Endothelial cell of umbilical vein (primary cell): ENCODE measurements at regions not wholly inside any gene's neighbourhood (a gene's known extent, or its start where the extent isn't known, plus 50 kb on each side); places are given as distances from the start of the nearest gene placed in this dataset.

ENCODE experiments used
- BruUV-seq: library from RNA; stranded (reverse); fragments of 400-500 nt; replicated peaks from 2 replicates; lab custom pipeline; 2021; lab: Mats Ljungman, UMichigan
- CTCF ChIA-PET: fragments of 300-600, 350-600 bp; sonication (Branson Sonifier 250); formaldehyde crosslinking; loops from one replicate; lab custom pipeline; 2021; ENCODE audit warnings: antibody characterized with exemption, inconsistent platforms; lab: Charles Lee
- POLR2A ChIA-PET: fragments of 300-600, 350-600 bp; sonication (Branson Sonifier 250); formaldehyde crosslinking; loops from one replicate; lab custom pipeline; 2021; ENCODE audit warnings: antibody characterized with exemption, inconsistent platforms; lab: Charles Lee
- DNase-seq: peaks from one replicate; pipeline ENCODE4 v3.0.0-alpha.2; 2011; ENCODE audit warnings: low read depth, low spot score
- FAIRE-seq: peaks from 2 replicates; lab custom pipeline; 2011; peaks lifted over from hg19 to GRCh38; lab: Jason Lieb, UNC
- H2AFZ ChIP-seq: 2 replicates; pipeline ENCODE4 v1.6.0; 2012; ENCODE audit warnings: low read depth, low read length, control low read depth, inconsistent platforms
- H3K27ac ChIP-seq: 2 replicates; pipeline ENCODE4 v1.5.1; 2011; ENCODE audit warnings: low read depth, mild to moderate bottlenecking, control low read depth, low read length, moderate library complexity; ENCODE audit not compliant: insufficient read depth
- H3K27me3 ChIP-seq, 2 experiments: 2 replicates each; pipeline versions ENCODE4 v1.6.0 to v1.6.1; 2011; ENCODE audit warnings: low read length in 2 of 2, mixed read lengths in 1 of 2; ENCODE audit not compliant: control insufficient read depth in 2 of 2, insufficient read depth in 2 of 2
- H3K36me3 ChIP-seq, 2 experiments: 2 replicates in 1 of 2; 3 replicates in 1 of 2; pipeline ENCODE4 v1.5.1; 2011; ENCODE audit warnings: low read length in 2 of 2, mild to moderate bottlenecking in 1 of 2, moderate library complexity in 1 of 2; ENCODE audit not compliant: control insufficient read depth in 2 of 2, insufficient read depth in 2 of 2; ENCODE audit errors: extremely low read depth in 1 of 2
- H3K4me1 ChIP-seq: 3 replicates; pipeline ENCODE4 v1.5.1; 2011; ENCODE audit warnings: mild to moderate bottlenecking, low read length; ENCODE audit not compliant: control insufficient read depth, insufficient read depth; ENCODE audit errors: extremely low read depth
- H3K4me2 ChIP-seq: 2 replicates; pipeline ENCODE4 v1.6.1; 2011; ENCODE audit warnings: low read length, control low read depth, mixed read lengths; ENCODE audit not compliant: insufficient read depth
- H3K4me3 ChIP-seq, 3 experiments: fragments of 200-600 bp in 1 of 3; sonication (generic), shearing (Covaris generic) in 1 of 3; replicated peaks in 1 of 3; 2 replicates each; pipeline ENCODE4 v1.5.1; 2011 to 2016; ENCODE audit warnings: control low read depth in 3 of 3, low read length in 3 of 3, mild to moderate bottlenecking in 2 of 3, inconsistent platforms in 1 of 3, low read depth in 1 of 3, moderate library complexity in 1 of 3; ENCODE audit not compliant: insufficient read depth in 1 of 3
- H3K79me2 ChIP-seq: 2 replicates; pipeline ENCODE4 v1.6.0; 2012; ENCODE audit warnings: low read length, inconsistent platforms; ENCODE audit not compliant: control insufficient read depth, insufficient read depth
- H3K9ac ChIP-seq: replicated peaks from 2 replicates; pipeline ENCODE3; 2011; ENCODE audit warnings: low read length, control low read depth; ENCODE audit not compliant: insufficient read depth; ENCODE audit errors: extremely low read depth
- H3K9me1 ChIP-seq: replicated peaks from 3 replicates; pipeline ENCODE4 v1.6.0; 2011; ENCODE audit warnings: mild to moderate bottlenecking, low read length; ENCODE audit not compliant: control insufficient read depth, insufficient read depth; ENCODE audit errors: extremely low read depth
- H3K9me3 ChIP-seq: replicated peaks from 2 replicates; pipeline ENCODE4 v1.5.1; 2012; ENCODE audit warnings: low read length, inconsistent platforms; ENCODE audit not compliant: control insufficient read depth, insufficient read depth
- H4K20me1 ChIP-seq: replicated peaks from 2 replicates; pipeline ENCODE3; 2011; ENCODE audit warnings: mild to moderate bottlenecking, low read length; ENCODE audit not compliant: control insufficient read depth, insufficient read depth; ENCODE audit errors: extremely low read depth
- FOS ChIP-seq: IDR thresholded peaks from 2 replicates; pipeline ENCODE4 v1.6.1; 2011; ENCODE audit warnings: mild to moderate bottlenecking, low read length, moderate library complexity, borderline replicate concordance; ENCODE audit not compliant: insufficient read depth
- GATA2 ChIP-seq: IDR thresholded peaks from 2 replicates; pipeline ENCODE4 v1.7.0; 2011; ENCODE audit warnings: low read depth, mild to moderate bottlenecking, moderate library complexity, mixed read lengths, low read length; ENCODE audit not compliant: insufficient read length, insufficient read depth
- JUN ChIP-seq: IDR thresholded peaks from 2 replicates; pipeline ENCODE4 v1.6.1; 2011; ENCODE audit warnings: borderline replicate concordance, low read depth; ENCODE audit not compliant: insufficient read length, insufficient read depth
- MAX ChIP-seq: IDR thresholded peaks from 2 replicates; pipeline ENCODE4 v1.6.1; 2011; ENCODE audit not compliant: insufficient read depth, insufficient read length
- POLR2A ChIP-seq: IDR thresholded peaks from 2 replicates; pipeline ENCODE4 v1.6.1; 2012; ENCODE audit warnings: low read depth, mild to moderate bottlenecking, control low read depth, low read length
- POLR2AphosphoS5 ChIP-seq: IDR thresholded peaks from 2 replicates; pipeline ENCODE4 v1.6.1; 2012; ENCODE audit warnings: low read depth, mild to moderate bottlenecking, control low read depth, low read length, moderate library complexity; ENCODE audit not compliant: insufficient read depth
- dilution Hi-C: fragments of 300-500 bp; cut with MboI; formaldehyde crosslinking; loops from one replicate; pipeline ENCODE4 v1.15.0; 2019; ENCODE audit warnings: low sequenced_read_pairs; ENCODE audit not compliant: extremely low pct_ligation_motif_present
- intact Hi-C: fragments of 100-400 bp; cut with micrococcal nuclease; formaldehyde crosslinking; loops from one replicate; pipeline ENCODE4 v1.10.0; 2022
- TF ChIP-seq, protein P1 (sequence below), 2 donors: IDR thresholded peaks; 1 replicate in 1 of 2; 2 replicates in 1 of 2; pipeline ENCODE4 v1.5.1; 2011; ENCODE audit warnings: low read length in 2 of 2, mild to moderate bottlenecking in 2 of 2, moderate library complexity in 2 of 2, control low read depth in 1 of 2, inconsistent platforms in 1 of 2, low read depth in 1 of 2; ENCODE audit not compliant: insufficient read depth in 1 of 2; ENCODE audit errors: extremely low read depth in 1 of 2

- no peak overlapping the region for H3K27ac ChIP-seq
- H3K4me1 ChIP-seq = no peaks in the 10 kb centered on the region
- H3K9me1 ChIP-seq = no peaks in the 10 kb centered on the region
- FAIRE-seq = no peak
- no peaks in the 10 kb centered on the region for H3K9me3 ChIP-seq
- no peak overlapping the region for H3K9ac ChIP-seq
- no peaks in the 10 kb centered on the region for H3K79me2 ChIP-seq
- H4K20me1 ChIP-seq = no peaks in the 10 kb centered on the region
- no peak overlapping the region for H2AFZ ChIP-seq
- DNase-seq = no peak
- no TSS peak for BruUV-seq
- CTCF ChIA-PET = no interaction called here
- H3K27me3 ChIP-seq = no peaks in the 10 kb centered on the region
- no peak overlapping the region for H3K4me3 ChIP-seq
- TF ChIP-seq JUN (no peak), POLR2AphosphoS5 (no peak), GATA2 (no peak), FOS (no peak), MAX (no peak), POLR2A (no peak)
- TF ChIP-seq, protein P1, sequence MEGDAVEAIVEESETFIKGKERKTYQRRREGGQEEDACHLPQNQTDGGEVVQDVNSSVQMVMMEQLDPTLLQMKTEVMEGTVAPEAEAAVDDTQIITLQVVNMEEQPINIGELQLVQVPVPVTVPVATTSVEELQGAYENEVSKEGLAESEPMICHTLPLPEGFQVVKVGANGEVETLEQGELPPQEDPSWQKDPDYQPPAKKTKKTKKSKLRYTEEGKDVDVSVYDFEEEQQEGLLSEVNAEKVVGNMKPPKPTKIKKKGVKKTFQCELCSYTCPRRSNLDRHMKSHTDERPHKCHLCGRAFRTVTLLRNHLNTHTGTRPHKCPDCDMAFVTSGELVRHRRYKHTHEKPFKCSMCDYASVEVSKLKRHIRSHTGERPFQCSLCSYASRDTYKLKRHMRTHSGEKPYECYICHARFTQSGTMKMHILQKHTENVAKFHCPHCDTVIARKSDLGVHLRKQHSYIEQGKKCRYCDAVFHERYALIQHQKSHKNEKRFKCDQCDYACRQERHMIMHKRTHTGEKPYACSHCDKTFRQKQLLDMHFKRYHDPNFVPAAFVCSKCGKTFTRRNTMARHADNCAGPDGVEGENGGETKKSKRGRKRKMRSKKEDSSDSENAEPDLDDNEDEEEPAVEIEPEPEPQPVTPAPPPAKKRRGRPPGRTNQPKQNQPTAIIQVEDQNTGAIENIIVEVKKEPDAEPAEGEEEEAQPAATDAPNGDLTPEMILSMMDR (IDR thresholded peaks at IDR 0.05; ENCODE audit: extremely low read depth in 1 of 2, insufficient read depth in 1 of 2, low read depth in 1 of 2, low read length in 2 of 2) = no peak
- H3K36me3 ChIP-seq = no peaks in the 10 kb centered on the region
- intact Hi-C loops = no loop called here
- dilution Hi-C loops = no loop called here
- POLR2A ChIA-PET = no interaction called here
- no peak overlapping the region for H3K4me2 ChIP-seq
Measured at GRCh38 chr16:47826070-47826469, 329.7 kb downstream of the ABCC12 start.
